GM21447 (cell line): ENCODE measurements at regions not wholly inside any gene's neighbourhood (a gene's known extent, or its start where the extent isn't known, plus 50 kb on each side); places are given as distances from the start of the nearest gene placed in this dataset.

ENCODE experiments used
- ATAC-seq: cut with Tn5 transposase; IDR thresholded peaks from one replicate; pipeline ENCODE4 v1.9.1; 2021; ENCODE audit not compliant: unreplicated experiment

DNA sequence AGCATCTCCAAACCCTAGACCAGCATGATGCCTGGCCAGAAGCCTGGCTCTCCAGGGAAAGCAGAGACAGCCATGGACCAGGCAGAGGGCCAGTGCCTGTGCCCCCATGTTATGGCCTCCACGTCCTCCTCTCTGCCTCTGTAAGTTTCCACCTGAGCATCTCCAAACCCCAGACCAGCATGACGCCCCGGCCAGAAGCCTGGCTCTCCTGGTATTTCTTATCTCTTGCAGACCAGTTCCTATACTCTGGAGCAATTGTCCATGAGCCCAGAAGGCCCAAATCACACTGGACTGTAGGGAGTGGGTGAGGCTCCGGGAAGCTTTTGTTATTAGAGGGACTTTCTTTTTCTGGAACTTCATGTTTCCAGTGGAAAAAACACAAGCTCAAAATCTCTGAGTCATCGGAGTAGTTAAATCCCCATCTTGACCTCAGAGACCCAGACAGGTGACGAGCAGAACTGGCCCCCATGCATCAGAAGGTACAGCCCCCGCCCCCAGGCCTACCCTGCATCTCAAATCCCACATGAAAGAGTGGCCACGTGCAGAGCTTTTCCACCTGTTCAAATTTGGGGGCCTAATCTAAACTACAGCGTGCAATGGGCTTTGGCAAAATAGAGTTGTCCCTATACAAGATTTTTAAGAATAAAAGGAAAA, 110.2 kb upstream of the FOXQ1 start:
- no peak for ATAC-seq

DNA sequence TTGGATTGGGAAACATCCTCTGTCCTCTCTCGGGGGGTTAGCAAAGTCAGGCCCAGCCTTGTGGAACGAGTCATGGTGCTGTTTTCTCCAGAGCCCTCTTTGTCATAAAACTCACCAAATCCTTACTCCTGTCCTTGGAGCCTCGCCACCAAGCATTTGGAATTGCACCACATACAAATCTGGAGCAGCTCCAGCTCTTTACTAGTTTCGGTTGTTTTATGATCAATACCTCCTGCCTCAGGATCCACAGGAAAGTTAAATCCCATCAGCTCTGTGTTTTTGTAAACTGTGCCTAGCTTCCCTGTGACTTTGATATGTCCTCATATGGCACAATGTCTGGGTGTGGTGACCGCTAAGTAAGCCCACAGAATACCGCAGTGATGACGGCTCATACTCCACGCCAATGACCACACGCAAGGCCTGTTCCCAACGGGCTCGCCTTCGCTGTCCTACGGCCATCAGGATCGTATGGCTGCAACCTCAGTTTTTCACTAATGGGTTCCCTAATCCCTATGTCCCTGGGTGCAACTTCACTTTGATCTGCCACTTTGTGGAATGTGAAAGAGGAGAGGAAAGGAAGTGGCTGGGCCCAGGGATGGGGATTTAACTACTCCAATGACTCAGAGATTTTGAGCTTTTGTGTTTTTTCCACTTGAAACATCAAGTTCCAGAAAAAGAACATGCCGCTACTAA, 111.3 kb upstream of the FOXQ1 start:
- no peak for ATAC-seq

DNA sequence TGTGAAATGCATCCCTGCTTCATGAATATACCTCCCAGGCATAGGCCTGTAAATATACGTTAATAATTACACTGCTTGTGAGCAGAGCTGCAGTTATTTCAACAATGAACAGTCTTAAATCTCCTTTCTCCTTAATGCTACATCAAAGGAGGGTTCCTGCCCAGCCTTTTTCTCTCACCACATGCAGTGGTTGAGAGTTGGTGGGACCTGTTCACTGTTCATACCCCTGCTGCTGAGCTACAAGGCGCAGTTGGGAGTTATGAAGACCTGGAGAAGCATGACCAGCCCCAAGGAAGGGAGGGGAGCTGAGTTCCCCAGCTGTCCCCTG, 111.9 kb upstream of the FOXQ1 start:
- no peak for ATAC-seq

DNA sequence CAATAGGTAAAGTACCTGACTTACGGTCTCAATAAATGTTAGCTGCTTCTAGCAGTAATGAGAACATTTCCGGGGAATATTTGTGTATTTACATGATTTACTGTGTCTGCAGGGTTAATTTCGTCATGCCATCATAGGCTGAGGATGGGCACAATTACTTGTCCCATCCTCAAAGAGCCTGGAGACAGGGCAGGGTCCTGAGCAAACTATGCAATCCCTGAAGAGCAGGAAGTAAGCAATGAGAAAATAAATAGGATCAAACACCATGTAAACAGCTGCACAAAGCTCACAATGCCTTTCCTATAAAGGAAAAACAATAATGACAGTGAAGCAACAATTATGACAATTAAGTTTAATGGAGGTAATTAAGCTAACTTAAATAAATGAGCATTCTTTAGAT, 114.6 kb upstream of the FOXQ1 start:
- ATAC-seq, result no peak

DNA sequence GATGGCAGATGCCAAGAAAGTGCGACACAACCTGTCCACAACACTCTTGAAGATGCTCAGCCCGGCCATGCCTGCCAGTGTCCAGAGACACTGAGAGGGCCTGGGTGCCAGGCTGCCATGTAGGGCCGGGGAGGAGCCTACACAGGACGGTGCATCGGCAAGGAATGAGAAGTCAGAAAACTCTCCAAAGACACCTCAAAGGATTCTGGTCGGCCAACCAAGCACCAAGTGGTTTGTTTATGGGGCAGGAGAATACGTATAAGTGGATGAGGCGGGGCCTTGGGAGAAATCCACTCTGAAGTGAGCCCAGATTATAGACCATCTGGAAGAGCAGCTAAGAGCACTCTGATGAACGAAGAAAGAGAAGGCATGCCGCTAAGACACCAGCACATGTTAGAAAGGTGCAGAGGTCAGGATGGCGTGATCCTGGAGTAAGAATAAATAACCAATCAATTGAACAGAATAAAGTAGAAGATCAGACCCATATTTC, 120.7 kb upstream of the FOXQ1 start:
- ATAC-seq, result no peak

DNA sequence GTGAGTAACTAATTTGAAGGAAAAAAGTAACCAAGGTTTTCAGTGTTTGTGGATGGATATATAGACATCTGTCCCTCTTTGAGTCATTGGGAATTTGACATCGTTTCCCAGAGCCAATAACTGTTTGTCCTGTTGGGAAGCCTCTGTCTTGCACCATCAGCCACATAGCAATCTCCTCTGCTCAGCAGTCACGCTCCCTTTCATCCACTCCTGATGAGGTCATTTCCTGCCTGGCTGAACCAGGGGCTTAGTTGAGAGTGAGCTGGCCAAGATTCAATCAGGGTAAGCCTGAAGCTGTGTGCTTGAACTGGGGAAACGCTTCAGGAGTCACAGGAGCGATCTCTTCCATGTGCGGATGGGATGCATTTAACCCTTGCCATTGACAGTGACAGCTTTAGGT, 121.5 kb upstream of the FOXQ1 start:
- ATAC-seq, result no peak

DNA sequence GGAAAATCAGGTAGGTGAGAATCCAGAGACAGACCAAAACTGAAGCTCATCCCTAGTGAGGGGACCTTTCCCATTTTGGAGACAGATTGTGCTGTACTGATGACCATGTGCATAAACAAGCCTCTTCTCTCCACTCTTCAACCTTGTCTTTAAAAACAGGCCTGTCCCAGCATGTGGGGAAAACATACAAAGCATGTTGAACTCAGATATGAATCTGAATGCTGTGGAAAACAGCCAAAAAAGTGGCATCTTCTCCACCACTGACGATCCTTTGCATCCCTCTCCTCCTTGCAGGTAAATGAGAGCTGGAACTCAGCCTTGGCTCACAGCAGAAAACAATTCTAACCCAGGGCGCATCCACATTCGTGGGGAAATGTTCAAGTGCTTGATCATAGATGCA, 123.7 kb upstream of the FOXQ1 start:
- ATAC-seq, result no peak

DNA sequence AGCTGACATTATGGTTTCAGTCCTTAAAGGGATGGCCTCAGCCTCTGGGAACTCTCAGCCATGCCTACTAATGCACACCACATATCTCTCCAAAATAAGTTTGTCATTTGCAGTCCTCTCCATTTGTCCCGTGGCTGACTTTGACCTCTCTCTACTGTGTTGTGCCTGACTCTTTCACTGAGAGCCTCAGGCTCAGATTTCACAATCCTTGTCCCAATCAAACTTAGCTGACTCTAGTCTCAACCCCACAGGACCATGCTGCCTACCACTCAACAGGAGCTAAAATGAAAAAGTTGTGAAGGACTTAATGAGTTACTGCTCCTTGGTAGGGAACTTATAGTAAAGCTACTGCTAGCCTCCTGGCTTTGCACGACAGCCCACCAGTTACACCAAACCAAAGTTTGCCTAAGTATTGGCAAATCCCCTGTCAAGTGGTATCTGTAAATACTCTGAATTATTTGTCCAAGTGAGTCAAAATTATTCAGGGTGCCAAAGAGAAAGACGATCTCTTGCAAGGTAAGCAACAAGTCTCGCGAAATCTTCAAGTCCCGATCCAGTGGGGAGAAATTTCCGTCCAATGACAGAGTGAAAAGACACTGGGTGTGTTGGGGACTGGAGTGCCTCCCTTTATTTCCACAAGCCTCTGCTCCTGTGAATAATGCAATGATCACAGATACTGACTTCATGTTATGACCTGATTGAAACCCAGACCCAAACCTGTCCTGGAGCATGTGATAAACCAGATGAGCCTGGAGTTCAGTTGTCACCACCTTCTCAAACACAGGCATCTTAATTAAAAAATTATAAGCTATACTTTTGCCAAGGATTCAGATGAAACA, 124.4 kb upstream of the FOXQ1 start:
- ATAC-seq, result no peak

DNA sequence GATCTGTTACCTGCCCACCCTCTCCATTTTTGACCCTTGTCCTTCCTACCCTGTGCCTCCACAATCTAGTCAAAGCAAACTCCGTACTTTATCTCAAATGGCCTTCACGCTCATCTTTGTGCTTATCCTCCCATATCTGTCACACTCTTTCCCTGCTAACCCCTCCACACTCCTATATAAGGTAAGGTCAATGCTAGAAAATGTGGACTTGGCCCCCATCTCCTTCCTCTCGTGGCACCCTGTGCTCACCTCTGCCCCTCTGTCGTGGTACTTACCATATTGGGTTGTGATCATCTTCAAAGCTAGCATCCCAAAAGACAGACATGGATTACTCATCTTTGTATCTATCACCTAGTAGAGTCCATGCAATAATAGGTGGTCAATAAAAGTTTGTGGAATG, 127.6 kb upstream of the FOXQ1 start:
- no peak for ATAC-seq

DNA sequence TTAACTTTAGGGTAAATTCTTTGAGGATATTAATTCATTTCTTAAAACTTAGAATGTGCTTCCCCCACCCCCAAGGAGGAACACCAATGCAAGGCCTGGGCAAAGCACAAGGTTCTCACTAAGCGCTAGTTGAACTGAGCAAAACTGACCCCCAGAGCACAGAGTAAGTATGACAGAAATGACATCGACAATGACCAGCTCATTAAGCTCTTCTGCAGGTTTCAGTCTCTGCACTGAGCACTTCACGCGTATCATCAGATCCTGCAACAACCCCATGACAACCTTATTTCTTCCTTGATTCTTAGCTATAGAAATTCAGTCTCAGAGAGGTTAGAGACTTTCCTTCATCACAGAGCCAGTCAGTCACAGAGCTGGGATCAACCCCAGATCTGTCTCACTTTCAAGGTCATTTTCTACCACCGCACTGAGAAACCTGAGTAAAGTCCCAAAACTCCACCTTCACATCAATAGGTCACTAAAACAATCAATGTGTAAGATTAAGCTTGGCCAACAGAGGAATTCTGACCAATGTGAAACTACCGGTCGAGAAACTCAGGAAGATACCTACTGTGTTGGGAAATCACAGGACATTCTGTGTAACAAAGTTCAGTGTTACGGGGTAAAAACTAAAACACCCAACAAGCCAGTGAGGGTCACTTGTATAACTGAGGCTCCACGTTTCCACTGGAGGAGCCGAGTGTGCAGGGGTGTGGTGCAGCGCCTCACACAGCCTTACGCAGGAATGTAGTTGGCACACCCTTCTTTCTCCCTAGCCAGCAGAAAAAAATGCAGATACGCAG, 129.0 kb upstream of the FOXQ1 start:
- ATAC-seq, result no peak

DNA sequence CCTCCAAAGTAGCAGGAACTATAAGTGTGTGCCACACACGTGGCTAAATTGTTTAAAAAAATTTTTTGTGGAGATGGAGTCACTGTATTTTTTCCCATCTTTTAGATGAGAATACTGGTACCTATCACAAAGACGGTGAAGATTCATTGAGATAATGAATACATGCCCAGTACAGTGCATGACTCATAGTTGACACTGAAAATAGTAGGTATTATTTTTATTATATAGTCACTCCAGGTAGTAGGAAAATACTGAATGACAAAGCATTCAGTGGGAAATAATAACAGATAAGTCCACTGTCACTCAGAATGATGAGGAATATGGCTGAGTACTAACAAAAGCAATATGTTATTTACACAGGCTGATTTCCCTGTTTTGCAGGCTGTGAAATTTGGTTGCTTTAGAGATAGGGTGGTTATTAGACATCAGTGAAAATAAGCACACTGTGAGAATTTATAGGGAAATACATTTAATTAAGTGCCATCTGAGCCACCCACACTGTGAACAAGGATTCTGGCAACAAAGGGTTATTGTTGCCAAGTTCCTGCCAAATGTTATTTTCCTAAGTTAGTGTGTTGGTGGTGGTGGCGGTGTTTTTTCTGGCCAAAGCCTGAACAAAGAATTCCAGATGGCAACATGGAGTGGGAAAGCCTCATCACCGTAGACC, 129.8 kb upstream of the FOXQ1 start:
- no peak for ATAC-seq

DNA sequence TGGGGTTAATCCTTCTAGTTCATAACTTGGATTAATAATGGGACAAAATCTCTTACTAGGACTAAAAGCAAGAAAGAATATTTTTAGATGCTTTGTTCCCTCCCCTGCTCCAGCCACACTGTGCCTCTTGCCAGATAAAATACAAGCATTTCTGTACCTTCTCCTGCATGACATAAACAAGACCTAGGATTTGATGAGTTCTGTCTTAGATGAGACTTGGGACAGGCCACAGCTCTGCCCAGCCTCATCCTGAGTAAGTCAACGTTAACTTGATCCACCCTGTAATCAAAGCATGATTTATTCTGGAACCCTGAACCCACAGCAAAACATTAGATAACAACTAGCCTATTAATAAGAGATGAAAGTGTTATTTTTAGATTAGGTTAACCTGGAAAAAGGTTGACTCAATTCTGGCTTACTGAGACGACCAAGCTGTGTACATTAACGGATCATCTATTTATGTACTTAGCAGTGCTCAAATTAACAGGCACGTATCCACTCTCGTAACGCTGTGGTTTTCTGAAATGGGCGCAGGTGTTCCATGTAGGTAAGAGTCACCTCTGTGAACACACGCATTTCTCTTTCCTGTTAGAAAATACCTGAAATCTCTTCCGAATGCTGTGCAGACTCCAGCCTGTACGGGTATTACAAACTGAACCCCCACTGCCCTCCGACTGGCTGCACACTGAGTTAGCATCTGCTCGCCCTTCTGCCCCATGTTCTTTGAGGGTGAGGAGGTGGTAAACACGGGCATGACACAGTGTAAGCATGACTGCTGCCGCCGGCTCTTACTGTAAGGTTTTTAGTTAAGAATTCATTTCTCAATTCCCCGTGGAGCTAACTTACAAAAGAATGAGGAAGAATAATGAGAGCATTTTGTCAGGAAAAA, 132.1 kb upstream of the FOXQ1 start:
- no peak for ATAC-seq

DNA sequence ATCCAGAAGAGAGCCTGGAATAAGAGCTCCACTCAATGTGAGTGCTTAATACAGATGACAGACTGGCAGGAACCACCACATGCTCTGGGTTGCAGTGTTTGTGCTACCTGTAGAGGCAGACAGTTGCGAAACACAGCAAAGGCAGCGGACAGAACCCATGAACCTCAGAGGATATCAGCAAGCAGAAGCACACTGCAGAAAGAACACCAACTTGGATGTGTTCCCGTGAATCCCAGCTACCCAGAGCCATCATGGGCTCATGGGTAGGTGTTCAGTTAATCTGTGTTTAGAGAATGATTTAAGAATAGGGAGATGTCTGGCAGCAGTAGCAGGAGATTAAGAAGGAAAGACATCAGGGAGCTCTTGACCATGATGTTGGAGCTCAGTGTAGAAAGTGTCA, 133.3 kb upstream of the FOXQ1 start:
- ATAC-seq, result no peak

DNA sequence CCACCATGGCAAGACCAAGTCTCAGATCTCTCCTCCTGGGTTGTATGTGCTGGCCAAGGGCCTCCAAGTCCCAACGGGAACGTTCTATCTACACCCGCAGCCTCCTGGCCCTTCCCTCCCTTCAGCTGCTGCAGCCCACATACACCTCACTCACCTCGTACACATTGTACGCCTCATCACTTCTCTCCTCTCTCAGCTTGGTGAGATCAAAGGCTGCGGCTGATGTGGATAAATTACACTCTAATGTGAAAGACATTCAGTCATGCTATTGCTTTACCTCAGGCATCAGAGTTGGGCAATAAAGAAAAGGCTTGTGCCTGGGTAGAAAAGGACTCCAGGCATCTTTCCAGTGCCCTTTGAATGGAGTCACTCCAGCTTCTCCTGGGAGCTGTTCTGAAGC, 135.3 kb upstream of the FOXQ1 start:
- ATAC-seq, result no peak

DNA sequence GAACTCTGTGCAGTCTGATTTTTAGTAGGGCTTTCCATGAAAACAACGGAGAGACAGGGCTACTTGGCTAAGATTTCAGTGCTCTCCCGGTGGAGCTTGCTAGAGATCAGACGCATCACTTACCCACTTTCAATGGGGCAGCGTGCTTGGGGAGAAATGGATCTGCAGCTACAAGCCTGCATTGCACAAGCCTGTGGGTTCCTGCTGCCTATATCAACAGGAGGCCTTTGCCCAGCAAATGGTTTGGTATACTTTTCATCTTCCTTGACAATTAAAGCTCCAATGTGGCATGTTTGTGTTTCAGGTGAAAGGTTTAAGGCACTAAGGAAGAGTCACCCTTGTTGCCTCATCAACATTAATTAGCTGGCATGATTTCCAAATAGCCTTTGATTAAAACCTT, 136.0 kb upstream of the FOXQ1 start:
- ATAC-seq, result no peak

DNA sequence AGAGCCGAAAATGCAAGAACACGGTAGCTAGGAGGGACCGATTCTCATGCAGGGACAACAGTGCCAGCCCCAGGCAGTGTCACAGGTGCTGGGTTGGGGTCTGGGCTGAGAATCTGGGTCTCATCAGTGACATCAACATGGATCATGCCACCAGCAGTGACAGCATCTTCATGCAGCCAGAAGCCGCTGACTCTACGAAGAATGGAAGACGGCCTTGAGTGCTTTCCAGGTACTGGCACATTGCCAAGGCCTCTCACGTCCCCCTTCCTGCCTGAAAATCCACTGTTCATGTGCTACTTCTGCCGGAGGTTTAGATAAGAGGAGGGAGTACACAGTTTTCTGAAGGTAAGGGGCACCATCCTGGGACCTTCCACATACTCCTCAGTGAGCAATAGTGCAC, 141.1 kb upstream of the FOXQ1 start:
- no peak for ATAC-seq

DNA sequence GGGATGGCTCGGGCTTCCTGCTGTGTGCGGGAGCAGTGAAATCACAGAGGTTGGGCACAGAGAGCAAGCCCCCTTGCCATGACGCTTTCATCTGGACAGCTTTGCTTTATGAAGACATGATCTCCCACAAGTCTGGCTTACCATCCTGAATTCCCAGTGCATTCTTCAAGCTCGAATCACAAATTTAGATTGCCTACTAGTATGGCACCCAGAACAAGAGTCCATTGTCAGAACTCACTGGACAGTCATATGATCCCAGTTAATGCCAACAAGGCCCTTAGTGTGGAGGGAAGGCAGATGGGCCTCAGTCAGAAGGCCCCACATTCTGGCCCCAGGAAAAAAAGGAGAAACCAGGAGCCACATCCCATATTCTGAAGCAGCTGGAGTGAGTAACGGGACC, 147.3 kb upstream of the FOXQ1 start:
- no peak for ATAC-seq

DNA sequence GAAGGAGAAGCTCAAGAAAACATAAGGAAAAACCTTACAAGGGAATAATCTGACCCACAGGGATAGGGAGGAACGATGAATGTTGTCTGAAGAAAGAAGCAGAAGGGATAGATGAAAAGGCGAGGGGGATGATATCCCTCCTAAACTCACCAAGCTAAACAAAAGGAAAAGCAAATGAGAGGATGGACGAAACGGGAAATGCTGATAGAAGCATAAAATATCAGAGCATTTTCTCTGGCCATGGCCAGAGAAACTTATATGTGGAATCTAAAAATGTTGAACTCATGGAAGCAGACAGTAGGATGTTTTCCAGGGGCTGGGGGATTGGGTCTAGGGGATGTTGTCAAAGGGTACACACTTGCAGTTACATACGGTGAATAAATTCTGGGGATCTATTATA, 148.4 kb upstream of the FOXQ1 start:
- ATAC-seq, result no peak

DNA sequence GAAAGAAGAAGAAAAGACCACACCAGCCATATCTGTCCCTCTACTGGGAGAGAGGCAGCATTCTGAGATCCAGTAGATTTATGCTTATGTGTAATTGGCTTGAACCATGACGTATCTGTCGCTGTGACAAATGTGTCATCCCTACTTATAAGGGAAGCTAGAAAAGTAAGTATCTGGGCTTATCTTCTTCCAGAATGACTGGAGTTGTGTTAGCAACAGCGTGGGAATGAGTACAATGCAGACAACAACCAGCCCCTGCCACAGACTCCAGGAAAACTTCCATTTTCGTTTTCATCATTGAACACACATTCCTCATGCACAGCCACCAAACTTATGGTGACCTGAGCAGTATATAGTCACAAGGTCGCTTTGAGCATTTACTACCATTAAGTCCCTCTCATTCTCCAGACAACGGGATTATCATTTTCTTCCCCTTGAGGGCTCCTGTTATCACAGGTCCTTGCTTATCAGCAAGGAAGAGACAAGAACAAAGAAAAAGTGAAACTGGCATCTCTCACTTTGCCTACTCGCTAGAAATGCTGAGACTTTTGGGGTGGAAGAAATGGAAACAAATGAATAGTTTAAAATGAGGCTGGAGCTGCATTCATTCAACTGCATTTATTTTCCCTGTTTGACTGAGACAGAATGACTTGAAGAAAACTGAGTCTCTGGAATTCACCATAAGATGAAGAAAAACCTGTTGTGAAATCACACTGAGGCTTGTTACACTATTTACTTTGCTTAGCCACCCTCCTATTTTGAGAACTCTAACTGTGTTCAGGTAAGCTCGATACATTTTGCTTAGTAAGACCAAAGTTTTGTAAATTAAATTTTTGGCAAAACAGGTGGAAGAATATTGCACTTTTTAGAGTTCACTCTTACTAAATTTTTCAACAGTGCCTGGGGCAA, 149.3 kb upstream of the FOXQ1 start:
- no peak for ATAC-seq
